ENCODE measurements at regions not wholly inside any gene's neighbourhood (a gene's known extent, or its start where the extent isn't known, plus 50 kb on each side); places are given as distances from the start of the nearest gene placed in this dataset.

DNA sequence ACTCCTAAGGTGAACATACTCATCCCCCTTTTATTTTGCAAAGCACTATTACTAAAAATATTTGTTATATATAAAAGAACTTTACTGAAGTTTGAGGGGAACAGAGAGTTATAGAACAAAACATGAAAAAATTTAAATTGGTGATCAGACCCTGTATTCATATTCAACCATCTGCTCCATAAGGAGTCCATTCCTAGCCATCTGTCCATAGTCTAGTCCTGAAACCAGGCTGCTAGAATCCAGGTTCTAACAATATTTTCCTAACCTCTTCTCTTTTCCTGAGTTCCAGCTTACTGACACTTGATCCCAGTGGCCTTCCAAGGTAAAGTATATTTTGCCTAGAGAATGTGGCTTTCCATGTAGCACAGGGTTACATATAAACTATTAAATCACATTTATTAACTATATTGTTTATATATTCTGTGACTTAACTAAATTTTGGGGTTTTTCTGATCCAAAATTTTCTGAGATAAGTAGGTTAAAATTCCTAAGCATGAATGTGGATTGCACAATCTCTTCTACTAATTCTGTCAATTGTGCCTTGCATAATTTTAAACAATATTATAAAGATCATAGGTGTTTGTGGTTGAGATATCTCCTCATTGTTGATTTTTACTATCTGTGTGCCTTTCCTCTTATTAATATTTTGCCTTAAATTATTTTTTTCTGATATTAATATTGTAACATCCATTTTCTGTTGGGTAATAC, 137.6 kb upstream of the MAGI2 start:
- no peak for DNase-seq
- TF ChIP-seq, protein P1, sequence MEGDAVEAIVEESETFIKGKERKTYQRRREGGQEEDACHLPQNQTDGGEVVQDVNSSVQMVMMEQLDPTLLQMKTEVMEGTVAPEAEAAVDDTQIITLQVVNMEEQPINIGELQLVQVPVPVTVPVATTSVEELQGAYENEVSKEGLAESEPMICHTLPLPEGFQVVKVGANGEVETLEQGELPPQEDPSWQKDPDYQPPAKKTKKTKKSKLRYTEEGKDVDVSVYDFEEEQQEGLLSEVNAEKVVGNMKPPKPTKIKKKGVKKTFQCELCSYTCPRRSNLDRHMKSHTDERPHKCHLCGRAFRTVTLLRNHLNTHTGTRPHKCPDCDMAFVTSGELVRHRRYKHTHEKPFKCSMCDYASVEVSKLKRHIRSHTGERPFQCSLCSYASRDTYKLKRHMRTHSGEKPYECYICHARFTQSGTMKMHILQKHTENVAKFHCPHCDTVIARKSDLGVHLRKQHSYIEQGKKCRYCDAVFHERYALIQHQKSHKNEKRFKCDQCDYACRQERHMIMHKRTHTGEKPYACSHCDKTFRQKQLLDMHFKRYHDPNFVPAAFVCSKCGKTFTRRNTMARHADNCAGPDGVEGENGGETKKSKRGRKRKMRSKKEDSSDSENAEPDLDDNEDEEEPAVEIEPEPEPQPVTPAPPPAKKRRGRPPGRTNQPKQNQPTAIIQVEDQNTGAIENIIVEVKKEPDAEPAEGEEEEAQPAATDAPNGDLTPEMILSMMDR (conservative IDR thresholded peaks at IDR 0.05), result no peak
- Histone ChIP-seq H3K9me3 (ENCODE audit: control insufficient read depth, low read length) (no peaks in the 10 kb centered on the region), H3K36me3 (ENCODE audit: control insufficient read depth, insufficient read depth, low read length) (no peaks in the 10 kb centered on the region), H3K27me3 (ENCODE audit: control insufficient read depth, insufficient read depth, low read length, poor library complexity, severe bottlenecking) (no peaks in the 10 kb centered on the region), H3K4me1 (ENCODE audit: control insufficient read depth, insufficient read depth, low read length) (no peaks in the 10 kb centered on the region), H3K27ac (ENCODE audit: low read depth, low read length) (no peak overlapping the region), H3K4me3 (ENCODE audit: low read length) (no peak overlapping the region), H3K9ac (ENCODE audit: extremely low read depth, low read length, poor library complexity, severe bottlenecking) (no peak overlapping the region)
- Mint-ChIP-seq H3K9me3 (no peaks in the 10 kb centered on the region), H3K36me3 (ENCODE audit: low read depth) (no peaks in the 10 kb centered on the region), H3K4me3 (no peak overlapping the region), H3K27me3 (ENCODE audit: insufficient read depth) (no peaks in the 10 kb centered on the region), H3K27ac (no peak overlapping the region), H3K4me1 (no peaks in the 10 kb centered on the region)

DNA sequence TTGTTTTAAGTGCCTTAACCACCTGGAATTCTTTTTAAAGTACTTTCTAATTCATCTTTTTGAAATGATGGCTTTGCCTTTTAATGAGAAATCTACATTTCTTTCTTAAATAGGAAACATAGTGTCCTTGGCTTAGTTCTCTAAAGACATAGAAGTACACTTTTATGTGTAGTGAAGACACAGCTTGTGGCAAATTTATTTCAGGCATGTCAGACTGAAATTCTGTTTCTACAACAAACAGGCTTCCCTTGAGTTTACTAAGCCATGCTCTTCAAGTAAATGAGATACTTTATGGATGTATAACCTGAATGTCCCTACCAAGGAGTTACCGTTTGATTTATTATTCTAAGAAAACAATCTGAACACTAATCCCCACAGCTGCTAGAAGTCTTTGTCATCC, 136.9 kb upstream of the MAGI2 start:
- Mint-ChIP-seq H3K4me1 (no peaks in the 10 kb centered on the region), H3K27me3 (ENCODE audit: insufficient read depth) (no peaks in the 10 kb centered on the region), H3K27ac (no peak overlapping the region), H3K4me3 (no peak overlapping the region), H3K9me3 (no peaks in the 10 kb centered on the region), H3K36me3 (ENCODE audit: low read depth) (no peaks in the 10 kb centered on the region)
- Histone ChIP-seq H3K9me3 (ENCODE audit: control insufficient read depth, low read length) (no peaks in the 10 kb centered on the region), H3K27ac (ENCODE audit: low read depth, low read length) (no peak overlapping the region), H3K27me3 (ENCODE audit: control insufficient read depth, insufficient read depth, low read length, poor library complexity, severe bottlenecking) (no peaks in the 10 kb centered on the region), H3K4me3 (ENCODE audit: low read length) (no peak overlapping the region), H3K9ac (ENCODE audit: extremely low read depth, low read length, poor library complexity, severe bottlenecking) (no peak overlapping the region), H3K4me1 (ENCODE audit: control insufficient read depth, insufficient read depth, low read length) (no peaks in the 10 kb centered on the region), H3K36me3 (ENCODE audit: control insufficient read depth, insufficient read depth, low read length) (no peaks in the 10 kb centered on the region)
- WGBS, 2 experiments (ENCODE audit: insufficient coverage in 1 of 2, insufficient read length in 1 of 2), result 88 to 100% methylated on average over 1 of the region's 1 CpG
- DNase-seq, result no peak
- TF ChIP-seq, protein P1 (conservative IDR thresholded peaks at IDR 0.05), result no peak

DNA sequence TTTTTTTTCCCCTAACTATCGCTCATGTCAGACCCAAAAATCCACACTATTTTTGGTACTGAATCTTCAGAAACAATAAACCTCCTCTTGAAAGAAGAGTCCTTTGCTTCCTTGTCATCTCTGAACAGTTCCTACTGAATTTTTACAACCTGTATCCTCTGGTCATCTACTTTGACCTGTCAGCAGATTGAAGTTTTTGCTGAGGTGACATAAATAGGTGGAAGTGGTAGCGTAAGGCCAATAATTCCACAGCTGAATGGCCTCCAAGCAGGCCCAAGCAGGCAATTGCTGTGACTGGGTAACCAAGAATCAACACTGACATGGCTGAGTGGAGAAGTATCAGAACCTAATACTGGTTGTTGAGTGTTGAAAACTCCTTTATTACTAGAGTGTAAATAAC, 117.4 kb upstream of the MAGI2 start:
- no peak overlapping the region for H3K27ac ChIP-seq (ENCODE audit: low read depth, low read length)
- H3K27me3 ChIP-seq (ENCODE audit: control insufficient read depth, insufficient read depth, low read length, poor library complexity, severe bottlenecking), result no peaks in the 10 kb centered on the region
- H3K4me3 ChIP-seq (ENCODE audit: low read length), result no peak overlapping the region
- Mint-ChIP-seq H3K27ac (no peak overlapping the region), H3K36me3 (ENCODE audit: low read depth) (no peaks in the 10 kb centered on the region), H3K27me3 (ENCODE audit: insufficient read depth) (no peaks in the 10 kb centered on the region), H3K4me1 (no peaks in the 10 kb centered on the region), H3K9me3 (peaks cover 6% of the 10 kb centered on the region), H3K4me3 (no peak overlapping the region)
- TF ChIP-seq, protein P1 (conservative IDR thresholded peaks at IDR 0.05), result no peak
- H3K4me1 ChIP-seq (ENCODE audit: control insufficient read depth, insufficient read depth, low read length), result no peaks in the 10 kb centered on the region
- 71 to 80% methylated on average over 1 to 2 of the region's 2 CpGs for WGBS, 2 experiments (ENCODE audit: insufficient coverage in 1 of 2, insufficient read length in 1 of 2)
- DNase-seq, result no peak
- H3K9ac ChIP-seq (ENCODE audit: extremely low read depth, low read length, poor library complexity, severe bottlenecking), result no peak overlapping the region
- no peaks in the 10 kb centered on the region for H3K36me3 ChIP-seq (ENCODE audit: control insufficient read depth, insufficient read depth, low read length)
- H3K9me3 ChIP-seq (ENCODE audit: control insufficient read depth, low read length), result no peaks in the 10 kb centered on the region

All from endodermal cell (in vitro differentiated cells).